Keratinocyte (primary cell): ENCODE measurements at regions not wholly inside any gene's neighbourhood (a gene's known extent, or its start where the extent isn't known, plus 50 kb on each side); places are given as distances from the start of the nearest gene placed in this dataset.

ENCODE experiments used
- CTCF ChIP-seq, 3 experiments: IDR thresholded peaks in 1 of 3; conservative IDR thresholded peaks in 1 of 3; optimal IDR thresholded peaks in 1 of 3; 2 replicates in 2 of 3; 3 replicates in 1 of 3; pipeline versions ENCODE3 to v1.5.1; 2011; ENCODE audit warnings: low read length in 3 of 3, mild to moderate bottlenecking in 3 of 3, moderate library complexity in 2 of 3, control low read depth in 1 of 3, inconsistent platforms in 1 of 3; ENCODE audit not compliant: insufficient read depth in 2 of 3; ENCODE audit errors: extremely low read depth in 1 of 3
- EZH2 ChIP-seq: IDR thresholded peaks from one replicate; pipeline ENCODE4 v1.6.1; 2012; ENCODE audit warnings: inconsistent platforms, mild to moderate bottlenecking, low read length, moderate library complexity

GRCh38 chr14:71383510-71383909, 476.3 kb downstream of the PCNX1 start:
- TF ChIP-seq EZH2 (no peak), CTCF (optimal IDR thresholded peaks at IDR 0.05 in 1 of 3, IDR thresholded peaks at IDR 0.05 in 1 of 3, conservative IDR thresholded peaks at IDR 0.05 in 1 of 3; ENCODE audit: extremely low read depth in 1 of 3, insufficient read depth in 2 of 3, low read length in 3 of 3) (no peak)
